Naive thymus-derived CD8-positive, alpha-beta T cell (primary cell): ENCODE measurements at regions not wholly inside any gene's neighbourhood (a gene's known extent, or its start where the extent isn't known, plus 50 kb on each side); places are given as distances from the start of the nearest gene placed in this dataset.

Source experiments
- ATAC-seq, 2 donors: fragments of 150-1000 bp; cut with Tn5 transposase in 1 of 2; sonication (Bioruptor Pico), chemical (Tn5 transposase) in 1 of 2; 1 replicate in 1 of 2; 2 replicates in 1 of 2; pipeline ENCODE4 v1.10.0; 2021; ENCODE audit warnings: mild to moderate bottlenecking in 2 of 2, moderate library complexity in 2 of 2
- POLR2A ChIA-PET: fragments of 350-600 bp; sonication (Branson Sonifier 250); formaldehyde crosslinking; loops from one replicate; lab custom pipeline; 2021; ENCODE audit warnings: antibody characterized with exemption; lab: Charles Lee
- DNase-seq, 10 donors: peaks; one replicate each; pipeline versions ENCODE4 v3.0.0 to v3.0.0-alpha.2; 2020 to 2022
- H3K27ac Mint-ChIP-seq, 10 donors: one replicate each; pipeline ENCODE4 v1.8.0; 2020 to 2022; ENCODE audit warnings: mild to moderate bottlenecking in 10 of 10, mixed read lengths in 10 of 10, moderate library complexity in 4 of 10, inconsistent platforms in 1 of 10
- H3K27me3 Mint-ChIP-seq, 5 donors: one replicate each; pipeline ENCODE4 v1.8.0; 2021 to 2022; ENCODE audit warnings: mixed read lengths in 5 of 5
- H3K36me3 Mint-ChIP-seq, 3 donors: one replicate each; pipeline ENCODE4 v1.8.0; 2020 to 2022; ENCODE audit warnings: mixed read lengths in 3 of 3, mild to moderate bottlenecking in 2 of 3, inconsistent platforms in 1 of 3
- H3K4me1 Mint-ChIP-seq, 4 donors: one replicate each; pipeline ENCODE4 v1.8.0; 2021 to 2022; ENCODE audit warnings: mixed read lengths in 4 of 4
- H3K4me3 Mint-ChIP-seq, 10 donors: one replicate each; pipeline ENCODE4 v1.8.0; 2020 to 2022; ENCODE audit warnings: mild to moderate bottlenecking in 10 of 10, mixed read lengths in 10 of 10, moderate library complexity in 6 of 10, inconsistent platforms in 1 of 10
- H3K9me3 Mint-ChIP-seq, 9 donors: one replicate each; pipeline ENCODE4 v1.8.0; 2020 to 2022; ENCODE audit warnings: mixed read lengths in 9 of 9, mild to moderate bottlenecking in 3 of 9, inconsistent platforms in 1 of 9, moderate library complexity in 1 of 9

DNA sequence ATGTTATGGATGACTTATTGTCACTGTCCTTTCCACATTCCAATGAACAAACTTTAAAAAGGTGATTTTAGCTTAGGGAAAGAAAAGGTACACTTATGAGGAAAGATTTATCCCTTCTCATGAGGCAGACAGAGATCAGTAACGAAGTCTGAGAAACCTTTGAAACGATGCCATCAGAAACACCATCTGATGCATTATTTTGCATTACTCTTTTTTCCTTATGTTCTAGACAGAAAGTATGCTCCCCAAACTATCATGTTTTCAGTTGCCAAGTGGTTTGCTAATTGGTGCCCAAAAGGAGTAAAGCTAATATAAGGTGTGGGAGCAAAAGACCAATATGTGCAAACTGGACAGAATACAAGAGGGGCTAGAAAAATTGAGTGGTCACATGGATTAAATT is 397.7 kb upstream of the RIOK2 start:
- H3K9me3 Mint-ChIP-seq: peaks cover 0 to 3% (median 0%) of the 10 kb centered on the region in 9 donors
- H3K27me3 Mint-ChIP-seq: no peaks in the 10 kb centered on the region
- no peaks in the 10 kb centered on the region for H3K4me1 Mint-ChIP-seq
- no peak for DNase-seq
- no peaks in the 10 kb centered on the region for H3K36me3 Mint-ChIP-seq
- no peak for ATAC-seq
- no peak overlapping the region for H3K4me3 Mint-ChIP-seq
- H3K27ac Mint-ChIP-seq: no peak overlapping the region
- POLR2A ChIA-PET: no interaction called here

- ATAC-seq: no peak
- H3K27ac Mint-ChIP-seq: no peak overlapping the region
- peaks cover 0 to 20% (median 12%) of the 10 kb centered on the region in 9 donors for H3K9me3 Mint-ChIP-seq
- H3K4me3 Mint-ChIP-seq: no peak overlapping the region
- H3K36me3 Mint-ChIP-seq: peaks cover 0 to 10% (median 0%) of the 10 kb centered on the region in 3 donors
- peaks cover 0 to 5% (median 0%) of the 10 kb centered on the region in 5 donors for H3K27me3 Mint-ChIP-seq
- H3K4me1 Mint-ChIP-seq: no peaks in the 10 kb centered on the region
- no peak for DNase-seq
- POLR2A ChIA-PET: no interaction called here
Observed at GRCh38 chr5:97591781-97592180, 408.7 kb upstream of the RIOK2 start.

DNA sequence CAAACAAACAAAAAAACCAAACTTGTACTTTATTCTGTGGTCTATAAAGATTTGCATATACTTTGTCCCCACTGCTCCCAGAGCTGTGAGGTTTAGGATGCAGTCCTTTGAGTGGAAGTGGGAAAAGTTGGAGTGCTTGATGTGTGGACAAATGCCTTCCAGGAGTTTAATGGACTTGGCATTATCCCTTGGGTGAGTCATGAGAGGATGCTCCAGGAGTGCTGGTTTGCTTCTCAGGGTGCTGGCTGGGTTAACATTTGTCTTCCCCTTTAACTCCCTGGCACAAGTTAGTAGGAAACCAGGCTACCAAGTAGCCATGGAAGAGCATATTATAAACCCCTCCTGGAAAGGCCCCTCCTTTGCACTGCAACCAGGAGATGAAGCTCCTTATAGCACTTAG is 417.4 kb upstream of the RIOK2 start:
- H3K27me3 Mint-ChIP-seq: peaks cover 0 to 5% (median 0%) of the 10 kb centered on the region in 5 donors
- H3K36me3 Mint-ChIP-seq: peaks cover 0 to 23% (median 0%) of the 10 kb centered on the region in 3 donors
- POLR2A ChIA-PET: no interaction called here
- no peak for DNase-seq
- H3K27ac Mint-ChIP-seq: no peak overlapping the region
- ATAC-seq: no peak
- no peaks in the 10 kb centered on the region for H3K4me1 Mint-ChIP-seq
- peaks cover 13 to 69% (median 37%) of the 10 kb centered on the region in 9 donors for H3K9me3 Mint-ChIP-seq
- H3K4me3 Mint-ChIP-seq: no peak overlapping the region

- Mint-ChIP-seq H3K36me3 (peaks cover 0 to 13% (median 0%) of the 10 kb centered on the region in 3 donors), H3K27me3 (peaks cover 0 to 1% (median 0%) of the 10 kb centered on the region in 5 donors), H3K27ac (no peak overlapping the region), H3K9me3 (peaks cover 7 to 57% (median 31%) of the 10 kb centered on the region in 9 donors), H3K4me3 (no peak overlapping the region), H3K4me1 (no peaks in the 10 kb centered on the region)
- POLR2A ChIA-PET: no interaction called here
- no peak for ATAC-seq
- DNase-seq: no peak
Observed at GRCh38 chr5:97601651-97602050, 418.6 kb upstream of the RIOK2 start.

DNA sequence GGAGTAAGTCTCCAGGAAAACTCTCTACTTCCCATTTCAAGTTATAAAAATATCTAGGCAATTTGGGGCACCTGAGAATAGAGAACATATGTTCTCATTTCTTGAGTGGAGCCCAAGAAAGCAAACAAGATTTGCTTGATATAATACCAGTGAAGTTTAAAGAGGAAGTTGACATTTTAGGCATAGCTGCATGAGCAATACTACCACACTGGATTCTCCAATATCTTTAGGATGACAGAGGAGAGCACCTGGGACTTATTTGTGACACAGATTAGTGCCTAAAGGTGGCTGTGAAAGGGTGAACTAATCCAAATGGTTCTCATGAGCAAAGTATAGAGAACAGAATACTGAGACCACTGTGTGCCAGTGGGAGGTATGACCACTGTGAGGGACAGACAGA is 423.5 kb upstream of the RIOK2 start:
- POLR2A ChIA-PET: no interaction called here
- no peak for ATAC-seq
- no peak for DNase-seq
- H3K4me1 Mint-ChIP-seq: no peaks in the 10 kb centered on the region
- no peak overlapping the region for H3K27ac Mint-ChIP-seq
- peaks cover 0 to 32% (median 8%) of the 10 kb centered on the region in 9 donors for H3K9me3 Mint-ChIP-seq
- H3K27me3 Mint-ChIP-seq: peaks cover 0 to 1% (median 0%) of the 10 kb centered on the region in 5 donors
- no peak overlapping the region for H3K4me3 Mint-ChIP-seq
- no peaks in the 10 kb centered on the region for H3K36me3 Mint-ChIP-seq

GRCh38 chr5:97608501-97608900 is 425.5 kb upstream of the RIOK2 start:
- H3K4me1 Mint-ChIP-seq: no peaks in the 10 kb centered on the region
- no peak for DNase-seq
- no peak overlapping the region for H3K27ac Mint-ChIP-seq
- no peak overlapping the region for H3K4me3 Mint-ChIP-seq
- H3K36me3 Mint-ChIP-seq: no peaks in the 10 kb centered on the region
- no peak for ATAC-seq
- POLR2A ChIA-PET: no interaction called here
- peaks cover 0 to 20% (median 5%) of the 10 kb centered on the region in 9 donors for H3K9me3 Mint-ChIP-seq
- no peaks in the 10 kb centered on the region for H3K27me3 Mint-ChIP-seq

DNA sequence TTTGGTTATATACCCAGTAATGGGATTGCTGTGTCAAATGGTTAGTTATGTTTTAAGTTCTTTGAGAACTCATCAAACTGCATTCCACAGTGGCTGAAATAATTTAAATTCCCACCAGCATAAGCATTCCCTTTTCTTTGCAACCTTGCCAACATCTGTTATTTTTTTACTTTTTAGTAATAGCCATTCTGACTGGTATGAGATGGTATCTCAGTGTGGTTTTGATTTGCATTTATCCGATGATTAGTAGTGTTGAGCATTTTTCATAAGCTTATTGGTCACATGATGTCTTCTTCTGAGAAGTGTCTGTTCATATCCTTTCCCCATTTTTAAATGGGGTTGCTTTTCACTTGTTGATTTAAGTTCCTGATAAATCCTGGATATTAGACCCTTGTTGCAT is 435.7 kb upstream of the RIOK2 start:
- H3K27ac Mint-ChIP-seq: no peak overlapping the region

GRCh38 chr5:97623441-97623840 is 440.4 kb upstream of the RIOK2 start:
- H3K9me3 Mint-ChIP-seq: peaks cover 0 to 29% (median 3%) of the 10 kb centered on the region in 9 donors
- no peaks in the 10 kb centered on the region for H3K4me1 Mint-ChIP-seq
- DNase-seq (no peak), ATAC-seq (no peak)
- no peaks in the 10 kb centered on the region for H3K36me3 Mint-ChIP-seq
- peaks cover 0 to 2% (median 0%) of the 10 kb centered on the region in 5 donors for H3K27me3 Mint-ChIP-seq
- POLR2A ChIA-PET: no interaction called here
- no peak overlapping the region for H3K27ac Mint-ChIP-seq
- no peak overlapping the region for H3K4me3 Mint-ChIP-seq

More for the DNA sequence above, 435.7 kb upstream of the RIOK2 start:
- peaks cover 0 to 2% (median 0%) of the 10 kb centered on the region in 5 donors for H3K27me3 Mint-ChIP-seq
- H3K4me3 Mint-ChIP-seq: no peak overlapping the region
- POLR2A ChIA-PET: no interaction called here
- H3K36me3 Mint-ChIP-seq: no peaks in the 10 kb centered on the region
- ATAC-seq (no peak), DNase-seq (no peak)
- no peaks in the 10 kb centered on the region for H3K4me1 Mint-ChIP-seq
- peaks cover 0 to 29% (median 5%) of the 10 kb centered on the region in 9 donors for H3K9me3 Mint-ChIP-seq

DNA sequence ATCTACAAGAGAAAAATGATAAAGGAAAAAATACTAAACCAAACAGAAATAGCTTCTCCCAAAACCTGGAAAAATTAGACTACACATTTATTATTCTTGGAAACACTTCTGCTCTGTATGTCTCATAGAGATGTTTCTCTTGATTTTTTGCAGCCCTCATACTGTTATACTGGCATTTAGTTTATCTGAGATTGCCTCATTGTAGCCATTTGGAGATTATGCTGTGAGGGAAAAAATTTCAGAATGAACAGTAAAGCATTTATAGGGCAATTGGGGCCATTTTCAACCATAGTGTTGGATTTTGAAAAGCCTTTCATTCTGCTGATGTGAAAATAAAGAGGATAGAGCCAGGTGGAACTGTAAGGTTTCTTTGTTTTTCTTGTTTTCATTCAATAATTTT is 441.8 kb upstream of the RIOK2 start:
- DNase-seq (no peak), ATAC-seq (no peak)
- Mint-ChIP-seq H3K9me3 (peaks cover 0 to 19% (median 0%) of the 10 kb centered on the region in 9 donors), H3K27ac (no peak overlapping the region), H3K36me3 (no peaks in the 10 kb centered on the region), H3K27me3 (peaks cover 0 to 2% (median 0%) of the 10 kb centered on the region in 5 donors), H3K4me3 (no peak overlapping the region), H3K4me1 (no peaks in the 10 kb centered on the region)
- POLR2A ChIA-PET: no interaction called here

GRCh38 chr5:97627272-97627671 is 444.2 kb upstream of the RIOK2 start:
- peaks cover 0 to 2% (median 0%) of the 10 kb centered on the region in 5 donors for H3K27me3 Mint-ChIP-seq
- H3K4me3 Mint-ChIP-seq: no peak overlapping the region
- POLR2A ChIA-PET: no interaction called here
- no peak for DNase-seq
- no peaks in the 10 kb centered on the region for H3K4me1 Mint-ChIP-seq
- H3K27ac Mint-ChIP-seq: no peak overlapping the region
- no peaks in the 10 kb centered on the region for H3K36me3 Mint-ChIP-seq
- H3K9me3 Mint-ChIP-seq: peaks cover 0 to 11% (median 0%) of the 10 kb centered on the region in 9 donors
- no peak for ATAC-seq

DNA sequence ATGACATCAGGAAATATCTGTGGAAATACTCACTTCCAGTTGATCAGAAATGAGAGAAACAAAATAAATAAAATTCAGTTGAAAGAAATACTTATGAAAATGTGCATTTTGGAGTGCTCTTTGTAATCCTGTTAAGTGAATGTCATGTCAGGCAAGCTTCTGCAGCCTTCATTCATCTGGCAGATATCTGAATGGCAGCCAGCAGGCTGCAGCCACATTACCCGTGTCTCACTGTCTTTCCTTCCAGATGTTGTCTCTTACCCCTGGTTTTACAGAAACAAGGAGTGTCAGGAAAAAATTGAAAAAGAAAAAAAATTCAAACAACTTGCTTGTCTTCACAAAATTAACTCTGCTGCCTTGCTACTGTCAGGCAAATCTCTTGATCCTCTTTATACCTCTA is 445.0 kb upstream of the RIOK2 start:
- no peak for DNase-seq
- Mint-ChIP-seq H3K9me3 (peaks cover 0 to 11% (median 0%) of the 10 kb centered on the region in 9 donors), H3K27ac (no peak overlapping the region), H3K27me3 (peaks cover 0 to 2% (median 0%) of the 10 kb centered on the region in 5 donors), H3K36me3 (no peaks in the 10 kb centered on the region), H3K4me3 (no peak overlapping the region), H3K4me1 (no peaks in the 10 kb centered on the region)
- no peak for ATAC-seq
- POLR2A ChIA-PET: no interaction called here

DNA sequence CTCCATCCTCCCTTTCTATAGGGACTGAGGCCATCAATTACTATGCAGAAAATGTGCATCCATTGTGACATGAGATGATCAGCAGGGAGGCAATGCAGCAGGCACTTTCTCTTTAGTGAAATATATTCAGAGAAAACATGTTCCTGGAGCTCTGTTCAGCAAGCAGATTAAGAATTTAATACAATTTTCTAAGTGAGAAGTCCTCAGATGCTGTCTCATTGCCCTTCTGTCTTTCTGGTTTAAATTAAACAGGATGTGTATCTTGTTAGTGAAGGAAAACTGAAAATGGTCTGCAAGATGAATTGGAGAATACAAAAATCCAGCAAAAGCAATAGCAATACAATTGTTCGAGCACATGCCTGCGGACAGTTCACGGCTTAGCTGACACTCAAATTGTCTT is 445.8 kb upstream of the RIOK2 start:
- no peaks in the 10 kb centered on the region for H3K36me3 Mint-ChIP-seq
- H3K4me3 Mint-ChIP-seq: no peak overlapping the region
- H3K27ac Mint-ChIP-seq: no peak overlapping the region
- no peak for ATAC-seq
- H3K4me1 Mint-ChIP-seq: no peaks in the 10 kb centered on the region
- POLR2A ChIA-PET: no interaction called here
- peaks cover 0 to 2% (median 0%) of the 10 kb centered on the region in 5 donors for H3K27me3 Mint-ChIP-seq
- no peak for DNase-seq
- peaks cover 0 to 11% (median 0%) of the 10 kb centered on the region in 9 donors for H3K9me3 Mint-ChIP-seq

- H3K27ac Mint-ChIP-seq: no peak overlapping the region
- H3K9me3 Mint-ChIP-seq: peaks cover 0 to 11% (median 0%) of the 10 kb centered on the region in 9 donors
- H3K27me3 Mint-ChIP-seq: peaks cover 0 to 2% (median 0%) of the 10 kb centered on the region in 5 donors
- DNase-seq (no peak), ATAC-seq (no peak)
- no peaks in the 10 kb centered on the region for H3K36me3 Mint-ChIP-seq
- H3K4me3 Mint-ChIP-seq: no peak overlapping the region
- H3K4me1 Mint-ChIP-seq: no peaks in the 10 kb centered on the region
- POLR2A ChIA-PET: no interaction called here
Observed at GRCh38 chr5:97629276-97629675, 446.2 kb upstream of the RIOK2 start.

DNA sequence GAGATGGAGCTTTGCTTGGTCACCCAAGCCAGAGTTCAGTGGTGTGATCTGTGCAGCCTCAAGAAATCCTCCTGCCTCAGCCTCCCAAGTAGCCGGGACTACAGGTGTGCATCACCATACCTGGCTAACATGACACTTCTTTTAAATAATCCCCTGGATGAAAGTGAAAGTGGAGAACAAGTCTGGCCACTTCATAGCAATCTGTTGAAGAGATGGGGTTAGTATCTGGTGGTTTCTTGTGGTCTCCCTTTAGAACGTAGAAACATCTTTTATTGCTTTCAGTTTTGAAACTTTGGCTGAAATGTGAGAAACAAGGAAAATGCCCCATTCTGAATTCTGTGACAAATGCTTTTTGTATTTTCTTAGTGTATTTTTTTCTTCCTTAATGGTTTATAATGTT is 452.5 kb upstream of the RIOK2 start:
- DNase-seq (no peak), ATAC-seq (no peak)
- Mint-ChIP-seq H3K27ac (no peak overlapping the region), H3K36me3 (no peaks in the 10 kb centered on the region), H3K4me1 (peaks cover 0 to 4% (median 0%) of the 10 kb centered on the region in 4 donors), H3K27me3 (peaks cover 0 to 2% (median 0%) of the 10 kb centered on the region in 5 donors), H3K9me3 (peaks cover 0 to 19% (median 0%) of the 10 kb centered on the region in 9 donors), H3K4me3 (no peak overlapping the region)
- POLR2A ChIA-PET: no interaction called here
